B cell (primary cell): ENCODE measurements at regions not wholly inside any gene's neighbourhood (a gene's known extent, or its start where the extent isn't known, plus 50 kb on each side); places are given as distances from the start of the nearest gene placed in this dataset.

ENCODE experiments used
- EZH2 ChIP-seq: IDR thresholded peaks from 2 replicates; pipeline ENCODE4 v1.6.1; 2012; ENCODE audit warnings: borderline replicate concordance, low read depth, mild to moderate bottlenecking, moderate library complexity, low read length; ENCODE audit not compliant: insufficient read depth, poor library complexity, severe bottlenecking
- TF ChIP-seq, protein P1 (sequence below): fragments of 200-600 bp; IDR thresholded peaks from one replicate; pipeline ENCODE4 v1.8.0; 2022; ENCODE audit warnings: antibody characterized with exemption, mild to moderate bottlenecking

GRCh38 chr5:152171888-152172287 is 233.2 kb downstream of the NMUR2 start:
- TF ChIP-seq, protein P1, sequence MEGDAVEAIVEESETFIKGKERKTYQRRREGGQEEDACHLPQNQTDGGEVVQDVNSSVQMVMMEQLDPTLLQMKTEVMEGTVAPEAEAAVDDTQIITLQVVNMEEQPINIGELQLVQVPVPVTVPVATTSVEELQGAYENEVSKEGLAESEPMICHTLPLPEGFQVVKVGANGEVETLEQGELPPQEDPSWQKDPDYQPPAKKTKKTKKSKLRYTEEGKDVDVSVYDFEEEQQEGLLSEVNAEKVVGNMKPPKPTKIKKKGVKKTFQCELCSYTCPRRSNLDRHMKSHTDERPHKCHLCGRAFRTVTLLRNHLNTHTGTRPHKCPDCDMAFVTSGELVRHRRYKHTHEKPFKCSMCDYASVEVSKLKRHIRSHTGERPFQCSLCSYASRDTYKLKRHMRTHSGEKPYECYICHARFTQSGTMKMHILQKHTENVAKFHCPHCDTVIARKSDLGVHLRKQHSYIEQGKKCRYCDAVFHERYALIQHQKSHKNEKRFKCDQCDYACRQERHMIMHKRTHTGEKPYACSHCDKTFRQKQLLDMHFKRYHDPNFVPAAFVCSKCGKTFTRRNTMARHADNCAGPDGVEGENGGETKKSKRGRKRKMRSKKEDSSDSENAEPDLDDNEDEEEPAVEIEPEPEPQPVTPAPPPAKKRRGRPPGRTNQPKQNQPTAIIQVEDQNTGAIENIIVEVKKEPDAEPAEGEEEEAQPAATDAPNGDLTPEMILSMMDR = no peak
- no peak for TF ChIP-seq EZH2
